GM23338 (cell line): ENCODE measurements at regions not wholly inside any gene's neighbourhood (a gene's known extent, or its start where the extent isn't known, plus 50 kb on each side); places are given as distances from the start of the nearest gene placed in this dataset.

Source experiments
- CREB1 ChIP-seq: fragments of 250-450 bp; sonication (Bioruptor Pico); IDR thresholded peaks from 2 replicates; pipeline ENCODE4 v1.5.0; 2020; ENCODE audit warnings: low read depth, mild to moderate bottlenecking, moderate library complexity
- TF ChIP-seq, protein P1 (sequence below), 2 experiments: fragments of 200-600 bp in 1 of 2; sonication (generic) in 1 of 2; conservative IDR thresholded peaks; 2 replicates each; pipeline versions ENCODE4 v1.5.1 to v1.6.1; 2016 to 2017; ENCODE audit warnings: antibody characterized with exemption in 2 of 2, low read depth in 2 of 2, mild to moderate bottlenecking in 2 of 2, moderate library complexity in 1 of 2

DNA sequence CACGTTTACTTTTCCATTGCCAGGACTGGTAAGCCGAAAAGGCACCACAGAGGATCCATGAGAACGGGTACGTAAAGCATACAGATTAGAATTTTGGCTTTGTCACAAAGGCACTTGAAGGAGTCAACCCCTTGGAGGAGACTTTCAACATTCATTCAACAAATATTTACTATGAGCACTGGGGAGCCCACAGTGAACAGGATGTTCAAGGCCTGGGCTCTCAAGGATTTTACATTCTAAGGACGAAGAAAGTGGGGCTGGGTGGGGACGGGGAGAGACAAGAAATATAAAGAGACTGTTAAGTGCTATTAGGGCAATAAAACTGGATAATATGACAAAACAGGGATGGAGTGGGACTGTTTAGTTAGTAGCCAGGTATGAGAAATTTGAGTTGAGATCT, 66.0 kb downstream of the KLF4 start:
- TF ChIP-seq, protein P1, sequence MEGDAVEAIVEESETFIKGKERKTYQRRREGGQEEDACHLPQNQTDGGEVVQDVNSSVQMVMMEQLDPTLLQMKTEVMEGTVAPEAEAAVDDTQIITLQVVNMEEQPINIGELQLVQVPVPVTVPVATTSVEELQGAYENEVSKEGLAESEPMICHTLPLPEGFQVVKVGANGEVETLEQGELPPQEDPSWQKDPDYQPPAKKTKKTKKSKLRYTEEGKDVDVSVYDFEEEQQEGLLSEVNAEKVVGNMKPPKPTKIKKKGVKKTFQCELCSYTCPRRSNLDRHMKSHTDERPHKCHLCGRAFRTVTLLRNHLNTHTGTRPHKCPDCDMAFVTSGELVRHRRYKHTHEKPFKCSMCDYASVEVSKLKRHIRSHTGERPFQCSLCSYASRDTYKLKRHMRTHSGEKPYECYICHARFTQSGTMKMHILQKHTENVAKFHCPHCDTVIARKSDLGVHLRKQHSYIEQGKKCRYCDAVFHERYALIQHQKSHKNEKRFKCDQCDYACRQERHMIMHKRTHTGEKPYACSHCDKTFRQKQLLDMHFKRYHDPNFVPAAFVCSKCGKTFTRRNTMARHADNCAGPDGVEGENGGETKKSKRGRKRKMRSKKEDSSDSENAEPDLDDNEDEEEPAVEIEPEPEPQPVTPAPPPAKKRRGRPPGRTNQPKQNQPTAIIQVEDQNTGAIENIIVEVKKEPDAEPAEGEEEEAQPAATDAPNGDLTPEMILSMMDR (conservative IDR thresholded peaks at IDR 0.05; ENCODE audit: low read depth in 2 of 2), result no peak
- no peak for TF ChIP-seq CREB1 (CRISPR knock-in tag)
